B cell (primary cell): ENCODE measurements at regions not wholly inside any gene's neighbourhood (a gene's known extent, or its start where the extent isn't known, plus 50 kb on each side); places are given as distances from the start of the nearest gene placed in this dataset.

Experiments used
- EZH2 ChIP-seq: IDR thresholded peaks from 2 replicates; pipeline ENCODE4 v1.6.1; 2012; ENCODE audit warnings: borderline replicate concordance, low read depth, mild to moderate bottlenecking, moderate library complexity, low read length; ENCODE audit not compliant: insufficient read depth, poor library complexity, severe bottlenecking
- TF ChIP-seq, protein P1 (sequence below): fragments of 200-600 bp; IDR thresholded peaks from one replicate; pipeline ENCODE4 v1.8.0; 2022; ENCODE audit warnings: antibody characterized with exemption, mild to moderate bottlenecking

DNA sequence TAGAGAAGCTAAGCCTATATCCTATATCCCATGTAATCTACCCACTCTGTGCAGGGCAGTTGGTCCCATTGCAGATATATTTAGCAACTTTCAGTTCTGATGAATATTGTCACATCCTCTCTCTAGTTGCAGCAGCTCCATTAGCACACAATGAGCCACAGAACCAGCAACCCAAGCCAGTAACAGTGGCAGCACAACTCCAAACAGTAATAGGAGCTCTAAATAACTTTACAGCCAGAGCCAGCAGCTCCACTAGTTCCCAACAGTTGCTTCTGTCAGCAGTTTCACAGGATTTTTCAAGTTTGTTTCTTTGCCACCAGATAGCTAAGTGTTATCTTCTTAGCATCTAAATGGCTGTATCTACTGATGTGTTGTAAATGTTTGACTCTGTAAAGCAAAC, 490.8 kb downstream of the HTR1B start:
- TF ChIP-seq, protein P1, sequence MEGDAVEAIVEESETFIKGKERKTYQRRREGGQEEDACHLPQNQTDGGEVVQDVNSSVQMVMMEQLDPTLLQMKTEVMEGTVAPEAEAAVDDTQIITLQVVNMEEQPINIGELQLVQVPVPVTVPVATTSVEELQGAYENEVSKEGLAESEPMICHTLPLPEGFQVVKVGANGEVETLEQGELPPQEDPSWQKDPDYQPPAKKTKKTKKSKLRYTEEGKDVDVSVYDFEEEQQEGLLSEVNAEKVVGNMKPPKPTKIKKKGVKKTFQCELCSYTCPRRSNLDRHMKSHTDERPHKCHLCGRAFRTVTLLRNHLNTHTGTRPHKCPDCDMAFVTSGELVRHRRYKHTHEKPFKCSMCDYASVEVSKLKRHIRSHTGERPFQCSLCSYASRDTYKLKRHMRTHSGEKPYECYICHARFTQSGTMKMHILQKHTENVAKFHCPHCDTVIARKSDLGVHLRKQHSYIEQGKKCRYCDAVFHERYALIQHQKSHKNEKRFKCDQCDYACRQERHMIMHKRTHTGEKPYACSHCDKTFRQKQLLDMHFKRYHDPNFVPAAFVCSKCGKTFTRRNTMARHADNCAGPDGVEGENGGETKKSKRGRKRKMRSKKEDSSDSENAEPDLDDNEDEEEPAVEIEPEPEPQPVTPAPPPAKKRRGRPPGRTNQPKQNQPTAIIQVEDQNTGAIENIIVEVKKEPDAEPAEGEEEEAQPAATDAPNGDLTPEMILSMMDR: no peak
- no peak for TF ChIP-seq EZH2
